Stimulated activated CD4-positive, alpha-beta T cell treated with anti-CD3 and anti-CD28 coated beads, Interleukin-15, amount 100 ng/mL, for 48 hours (primary cell): ENCODE measurements at regions not wholly inside any gene's neighbourhood (a gene's known extent, or its start where the extent isn't known, plus 50 kb on each side); places are given as distances from the start of the nearest gene placed in this dataset.
A peak's percentile ranks its signal among the peaks of the same experiment; 100 is the strongest.

Experiments
- DNase-seq, 2 donors: peaks; one replicate each; pipeline ENCODE4 v3.0.0-alpha.2; 2020; ENCODE audit warnings: low read depth in 2 of 2

GRCh38 chr11:127445476-127445875 is 444.9 kb upstream of the KIRREL3 start:
- DNase-seq: no peak

GRCh38 chr11:127443297-127443696 is 442.7 kb upstream of the KIRREL3 start:
- DNase-seq: no peak

- no peak for DNase-seq
These were observed 440.0 kb upstream of the KIRREL3 start for GRCh38 chr11:127440616-127441015.

GRCh38 chr11:127425281-127425680 is 424.7 kb upstream of the KIRREL3 start:
- no peak for DNase-seq

GRCh38 chr11:127424661-127425060 is 424.1 kb upstream of the KIRREL3 start:
- DNase-seq: no peak

GRCh38 chr11:127420139-127420538 is 419.6 kb upstream of the KIRREL3 start:
- DNase-seq: no peak

GRCh38 chr11:127412722-127413380 is 412.3 kb upstream of the KIRREL3 start:
- DNase-seq: no peak

- no peak for DNase-seq
These were observed 411.7 kb upstream of the KIRREL3 start for GRCh38 chr11:127412234-127412633.

GRCh38 chr11:127411283-127411682 is 410.7 kb upstream of the KIRREL3 start:
- no peak for DNase-seq

- DNase-seq: no peak
These were observed 394.5 kb upstream of the KIRREL3 start for GRCh38 chr11:127395034-127395433.

- no peak for DNase-seq
These were observed 393.0 kb upstream of the KIRREL3 start for GRCh38 chr11:127393460-127393997.

GRCh38 chr11:127392575-127392974 is 392.0 kb upstream of the KIRREL3 start:
- DNase-seq: no peak

GRCh38 chr11:127390465-127390864 is 389.9 kb upstream of the KIRREL3 start:
- no peak for DNase-seq

- no peak for DNase-seq
These were observed 384.5 kb upstream of the KIRREL3 start for GRCh38 chr11:127385071-127385470.

GRCh38 chr11:127383026-127383425 is 382.5 kb upstream of the KIRREL3 start:
- DNase-seq: no peak

GRCh38 chr11:127381247-127381646 is 380.7 kb upstream of the KIRREL3 start:
- DNase-seq: no peak

- no peak for DNase-seq
These were observed 379.1 kb upstream of the KIRREL3 start for GRCh38 chr11:127379686-127380085.

GRCh38 chr11:127376301-127376700 is 375.7 kb upstream of the KIRREL3 start:
- DNase-seq: no peak

GRCh38 chr11:127369356-127369755 is 368.8 kb upstream of the KIRREL3 start:
- DNase-seq: no peak

GRCh38 chr11:127362754-127363308 is 362.3 kb upstream of the KIRREL3 start:
- no peak for DNase-seq

- DNase-seq: no peak
These were observed 357.6 kb upstream of the KIRREL3 start for GRCh38 chr11:127358160-127358559.

- no peak for DNase-seq
These were observed 349.9 kb upstream of the KIRREL3 start for GRCh38 chr11:127350476-127350875.

- DNase-seq: peak in 1 of 2 donors; percentile 2
These were observed 345.4 kb upstream of the KIRREL3 start for GRCh38 chr11:127345819-127346459.
